ENCODE measurements at regions not wholly inside any gene's neighbourhood (a gene's known extent, or its start where the extent isn't known, plus 50 kb on each side); places are given as distances from the start of the nearest gene placed in this dataset.

- TF ChIP-seq CTCF (IDR thresholded peaks at IDR 0.05), result no peak
- no peak for TF ChIP-seq EZH2phosphoT487 (IDR thresholded peaks at IDR 0.05)
Measured at GRCh38 chr2:172307800-172308199, 119.6 kb upstream of the ITGA6 start.

Data from neural progenitor cell (in vitro differentiated cells).